HUES64 (cell line): ENCODE measurements at regions not wholly inside any gene's neighbourhood (a gene's known extent, or its start where the extent isn't known, plus 50 kb on each side); places are given as distances from the start of the nearest gene placed in this dataset.
A peak's percentile ranks its signal among the peaks of the same experiment; 100 is the strongest.

Source experiments
- H3K27ac ChIP-seq: 2 replicates; pipeline ENCODE4 v1.7.0; 2013; ENCODE audit warnings: low read depth, low read length, inconsistent platforms
- H3K27me3 ChIP-seq: 2 replicates; pipeline ENCODE4 v1.6.1; 2013; ENCODE audit warnings: mild to moderate bottlenecking, low read length; ENCODE audit not compliant: insufficient read depth
- H3K36me3 ChIP-seq: 2 replicates; pipeline ENCODE4 v1.6.1; 2013; ENCODE audit warnings: mild to moderate bottlenecking, low read length; ENCODE audit not compliant: insufficient read depth
- H3K4me1 ChIP-seq: 2 replicates; pipeline ENCODE4 v1.6.1; 2013; ENCODE audit warnings: mild to moderate bottlenecking, low read length, moderate library complexity; ENCODE audit not compliant: insufficient read depth
- H3K4me3 ChIP-seq: 2 replicates; pipeline ENCODE4 v1.5.1; 2013; ENCODE audit warnings: mild to moderate bottlenecking, low read length, moderate library complexity
- H3K9ac ChIP-seq: 2 replicates; pipeline ENCODE4 v1.6.1; 2013; ENCODE audit warnings: mild to moderate bottlenecking, low read depth, low read length
- H3K9me3 ChIP-seq: 2 replicates; pipeline ENCODE4 v1.6.1; 2013; ENCODE audit warnings: low read depth, low read length; ENCODE audit not compliant: insufficient read depth
- WGBS: fragments of 150-250, 120-280 bp; methylation state at CpG from one replicate; pipeline ENCODE4 v1.1.7; 2013; ENCODE audit warnings: missing lambda C conversion rate; 5-methylcytosine and 5-hydroxymethylcytosine counted together

DNA sequence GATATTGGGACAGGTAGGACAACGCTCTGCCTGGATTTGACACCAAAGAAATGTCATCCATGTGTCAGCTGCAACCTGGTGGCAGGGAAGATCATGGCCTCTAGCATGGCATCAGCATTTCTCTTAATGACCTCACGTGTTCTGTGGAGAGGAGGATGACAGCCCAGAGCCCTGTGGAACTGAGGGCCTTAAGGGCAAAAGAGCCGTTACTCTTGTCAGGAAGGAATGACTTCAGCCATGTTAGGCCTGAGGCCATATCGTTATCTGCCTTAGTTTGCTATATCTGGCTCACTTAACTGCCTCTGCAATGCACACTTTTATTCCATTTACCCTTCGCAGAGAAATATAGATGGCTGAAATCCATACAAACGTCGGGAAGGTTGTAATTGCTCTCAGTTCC is 83.2 kb upstream of the PBX1 start:
- H3K4me1 ChIP-seq = peaks cover 11% of the 10 kb centered on the region
- no peak overlapping the region for H3K4me3 ChIP-seq
- no peaks in the 10 kb centered on the region for H3K36me3 ChIP-seq
- no peaks in the 10 kb centered on the region for H3K9me3 ChIP-seq
- no peak overlapping the region for H3K27ac ChIP-seq
- no peaks in the 10 kb centered on the region for H3K27me3 ChIP-seq
- H3K9ac ChIP-seq = no peak overlapping the region
- WGBS = 94% methylated on average over 5 of the region's 7 CpGs

DNA sequence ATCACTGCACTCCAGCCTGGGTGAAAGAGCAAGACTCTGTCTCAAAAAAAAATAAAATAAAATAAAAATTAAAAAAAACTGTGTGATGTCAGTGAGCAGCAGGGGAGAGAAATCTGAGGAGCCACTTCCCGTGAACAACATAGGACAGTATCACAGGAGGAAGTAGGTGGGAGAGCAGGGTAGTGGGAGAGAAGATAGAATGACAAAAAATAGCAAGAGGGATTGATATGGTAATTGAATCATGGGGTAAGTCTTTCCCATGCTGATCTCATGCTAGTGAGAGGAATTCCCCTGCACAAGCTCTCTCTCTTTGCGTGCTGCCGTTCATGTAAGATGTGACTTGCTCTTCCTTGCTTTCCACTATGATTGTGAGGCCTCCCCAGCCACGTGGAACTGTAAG is 81.6 kb upstream of the PBX1 start:
- Histone ChIP-seq H3K9me3 (no peaks in the 10 kb centered on the region), H3K4me1 (peaks cover 11% of the 10 kb centered on the region), H3K4me3 (no peak overlapping the region), H3K27ac (peak overlapping the region; percentile 54; the same call in 1 of the 2 replicates), H3K9ac (no peak overlapping the region), H3K27me3 (no peaks in the 10 kb centered on the region), H3K36me3 (no peaks in the 10 kb centered on the region)
- 72% methylated on average over 4 of the region's 4 CpGs for WGBS

DNA sequence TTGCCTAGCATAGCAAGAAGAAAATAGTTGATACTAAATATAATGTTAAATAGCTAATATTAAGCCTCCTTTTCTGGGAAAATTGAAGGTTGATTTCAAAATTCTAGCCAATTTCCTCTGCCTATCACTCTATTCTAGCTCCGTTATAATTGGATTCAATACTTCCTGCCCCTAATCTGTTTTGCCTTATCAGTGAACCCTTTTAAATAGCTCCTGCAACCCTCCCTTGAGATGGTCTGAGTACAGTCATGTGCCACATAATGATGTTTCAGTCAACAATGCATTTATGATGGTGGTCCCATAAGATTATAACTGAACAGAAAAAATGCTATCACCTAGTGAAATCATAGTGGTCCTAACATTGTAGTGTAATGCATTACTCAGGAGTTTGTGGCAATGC is 79.7 kb upstream of the PBX1 start:
- Histone ChIP-seq H3K4me1 (peaks cover 11% of the 10 kb centered on the region), H3K27me3 (no peaks in the 10 kb centered on the region), H3K9me3 (no peaks in the 10 kb centered on the region), H3K4me3 (no peak overlapping the region), H3K9ac (no peak overlapping the region), H3K27ac (no peak overlapping the region), H3K36me3 (no peaks in the 10 kb centered on the region)
- WGBS = 94% methylated on average over 1 of the region's 1 CpG

GRCh38 chr1:164480285-164480907 is 78.6 kb upstream of the PBX1 start:
- H3K9ac ChIP-seq = no peak overlapping the region
- 93% methylated on average over 1 of the region's 1 CpG for WGBS
- H3K36me3 ChIP-seq = no peaks in the 10 kb centered on the region
- no peaks in the 10 kb centered on the region for H3K27me3 ChIP-seq
- peaks cover 20% of the 10 kb centered on the region for H3K4me1 ChIP-seq
- H3K4me3 ChIP-seq = no peak overlapping the region
- H3K9me3 ChIP-seq = no peaks in the 10 kb centered on the region
- H3K27ac ChIP-seq = no peak overlapping the region

GRCh38 chr1:164495905-164496304 is 63.1 kb upstream of the PBX1 start:
- Histone ChIP-seq H3K36me3 (no peaks in the 10 kb centered on the region), H3K9me3 (no peaks in the 10 kb centered on the region), H3K27ac (no peak overlapping the region), H3K4me1 (no peaks in the 10 kb centered on the region), H3K27me3 (no peaks in the 10 kb centered on the region), H3K9ac (no peak overlapping the region), H3K4me3 (no peak overlapping the region)
- WGBS = 95% methylated on average over 3 of the region's 3 CpGs

- Histone ChIP-seq H3K36me3 (no peaks in the 10 kb centered on the region), H3K4me3 (no peak overlapping the region), H3K4me1 (no peaks in the 10 kb centered on the region), H3K27me3 (no peaks in the 10 kb centered on the region), H3K9ac (no peak overlapping the region), H3K27ac (no peak overlapping the region), H3K9me3 (no peaks in the 10 kb centered on the region)
- 93% methylated on average over 1 of the region's 2 CpGs for WGBS
Observed at GRCh38 chr1:164498792-164499191, 60.2 kb upstream of the PBX1 start.

DNA sequence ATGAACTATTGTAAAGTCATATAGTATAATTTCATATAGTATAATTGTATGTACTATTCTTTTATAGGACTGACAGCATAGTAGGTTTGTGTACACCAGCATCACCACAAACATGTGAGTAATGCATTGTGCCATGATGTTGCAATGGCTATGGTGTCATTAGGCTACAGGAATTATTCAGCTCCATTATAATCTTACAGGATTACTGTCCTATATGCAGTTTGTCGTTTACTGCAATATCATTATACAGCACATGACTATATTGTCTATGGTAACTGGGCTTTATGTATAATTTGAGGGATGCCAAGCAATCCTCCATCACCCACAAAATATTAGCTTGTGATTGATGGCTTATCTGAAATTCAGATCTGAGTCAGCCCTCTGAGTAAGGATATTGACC is 54.2 kb upstream of the PBX1 start:
- no peaks in the 10 kb centered on the region for H3K27me3 ChIP-seq
- no peak overlapping the region for H3K9ac ChIP-seq
- H3K36me3 ChIP-seq = no peaks in the 10 kb centered on the region
- no peak overlapping the region for H3K27ac ChIP-seq
- H3K4me3 ChIP-seq = no peak overlapping the region
- no CpG with 5 or more reads among the region's 1 CpG for WGBS
- no peaks in the 10 kb centered on the region for H3K4me1 ChIP-seq
- H3K9me3 ChIP-seq = no peaks in the 10 kb centered on the region
